IMR-90 (cell line): ENCODE measurements at regions not wholly inside any gene's neighbourhood (a gene's known extent, or its start where the extent isn't known, plus 50 kb on each side); places are given as distances from the start of the nearest gene placed in this dataset.

Experiments used
- ATAC-seq: fragments of 200-7000 bp; cut with Tn5 transposase; 2 replicates; pipeline ENCODE4 v1.9.1; 2020; ENCODE audit warnings: low read depth, mild to moderate bottlenecking, moderate library complexity
- BruUV-seq: library from RNA; stranded (reverse); fragments of 400-500 nt; replicated peaks from 2 replicates; lab custom pipeline; 2021; lab: Mats Ljungman, UMichigan
- CTCF ChIA-PET: fragments of 300-600 bp; formaldehyde crosslinking; extraction: SDS; loops from one replicate; lab custom pipeline; 2021; ENCODE audit warnings: antibody characterized with exemption; lab: Yijun Ruan, JAX
- POLR2A ChIA-PET: fragments of 300-600 bp; sonication (Branson Sonifier 250); formaldehyde crosslinking; loops from one replicate; lab custom pipeline; 2022; ENCODE audit warnings: antibody characterized with exemption; ENCODE audit not compliant: unreplicated experiment; lab: Charles Lee
- DNase-seq: peaks from one replicate; pipeline ENCODE4 v3.0.0; 2013
- H2AFZ ChIP-seq: replicated peaks from 2 replicates; pipeline ENCODE3; 2013; ENCODE audit warnings: low read length, mild to moderate bottlenecking; ENCODE audit not compliant: poor library complexity
- H2AK5ac ChIP-seq: 2 replicates; pipeline ENCODE4 v1.6.1; 2013; ENCODE audit warnings: low read depth, low read length, inconsistent platforms
- H2AK9ac ChIP-seq: replicated peaks from 2 replicates; pipeline ENCODE3; 2013; ENCODE audit warnings: mild to moderate bottlenecking, low read depth, low read length, moderate library complexity; ENCODE audit not compliant: poor library complexity
- H2BK120ac ChIP-seq: 2 replicates; pipeline ENCODE4 v1.6.1; 2013; ENCODE audit warnings: low read depth, low read length, inconsistent platforms
- H2BK15ac ChIP-seq: 3 replicates; pipeline ENCODE4 v1.6.1; 2013; ENCODE audit warnings: low read depth, low read length, inconsistent platforms
- H2BK20ac ChIP-seq: 2 replicates; pipeline ENCODE4 v1.6.1; 2013; ENCODE audit warnings: low read depth, mild to moderate bottlenecking, inconsistent platforms, low read length, moderate library complexity
- H2BK5ac ChIP-seq: 2 replicates; pipeline ENCODE4 v1.6.1; 2013; ENCODE audit warnings: mild to moderate bottlenecking, low read depth, low read length, inconsistent platforms; ENCODE audit not compliant: poor library complexity, severe bottlenecking
- H3K14ac ChIP-seq: replicated peaks from 2 replicates; pipeline ENCODE4 v1.6.1; 2013; ENCODE audit warnings: low read depth, low read length, inconsistent platforms
- H3K18ac ChIP-seq: 2 replicates; pipeline ENCODE4 v1.6.1; 2013; ENCODE audit warnings: low read depth, low read length, control low read depth
- H3K23ac ChIP-seq: 2 replicates; pipeline ENCODE4 v1.6.1; 2013; ENCODE audit warnings: low read depth, low read length, inconsistent platforms
- H3K27ac ChIP-seq: 2 replicates; pipeline ENCODE4 v1.5.1; 2013; ENCODE audit warnings: mild to moderate bottlenecking, control low read depth, low read length; ENCODE audit not compliant: insufficient read depth
- H3K27me3 ChIP-seq: 2 replicates; pipeline ENCODE4 v1.6.1; 2013; ENCODE audit warnings: low read length; ENCODE audit not compliant: control insufficient read depth, insufficient read depth
- H3K36me3 ChIP-seq: 2 replicates; pipeline ENCODE4 v1.6.1; 2013; ENCODE audit warnings: low read length, mixed read lengths; ENCODE audit not compliant: control insufficient read depth, insufficient read depth
- H3K4ac ChIP-seq: 2 replicates; pipeline ENCODE4 v1.6.1; 2013; ENCODE audit warnings: low read depth, low read length, inconsistent platforms
- H3K4me1 ChIP-seq: 2 replicates; pipeline ENCODE4 v1.6.1; 2013; ENCODE audit warnings: low read length, mixed read lengths; ENCODE audit not compliant: control insufficient read depth, insufficient read depth
- H3K4me2 ChIP-seq: 2 replicates; pipeline ENCODE4 v1.6.1; 2013; ENCODE audit warnings: low read depth, mild to moderate bottlenecking, control low read depth, low read length, moderate library complexity
- H3K4me3 ChIP-seq: 2 replicates; pipeline ENCODE4 v1.5.1; 2013; ENCODE audit warnings: low read depth, mild to moderate bottlenecking, control low read depth, low read length, moderate library complexity; ENCODE audit not compliant: insufficient read depth
- H3K56ac ChIP-seq: 2 replicates; pipeline ENCODE4 v1.6.1; 2013; ENCODE audit warnings: low read length, inconsistent platforms; ENCODE audit not compliant: insufficient read depth; ENCODE audit errors: extremely low read depth
- H3K79me1 ChIP-seq, 2 experiments: 2 replicates each; pipeline ENCODE4 v1.6.1; 2013; ENCODE audit warnings: low read length in 2 of 2, inconsistent platforms in 1 of 2, low read depth in 1 of 2
- H3K9ac ChIP-seq: 2 replicates; pipeline ENCODE4 v1.6.1; 2013; ENCODE audit warnings: low read depth, low read length, control low read depth
- H3K9me1 ChIP-seq: 2 replicates; pipeline ENCODE4 v1.6.1; 2013; ENCODE audit warnings: low read length, inconsistent platforms; ENCODE audit not compliant: insufficient read depth
- H3K9me3 ChIP-seq: 2 replicates; pipeline ENCODE4 v1.6.1; 2013; ENCODE audit warnings: low read length; ENCODE audit not compliant: control insufficient read depth, insufficient read depth
- H4K20me1 ChIP-seq: 2 replicates; pipeline ENCODE4 v1.6.1; 2013; ENCODE audit warnings: low read length, inconsistent platforms; ENCODE audit not compliant: insufficient read depth
- H4K5ac ChIP-seq: 2 replicates; pipeline ENCODE4 v1.6.1; 2013; ENCODE audit warnings: mild to moderate bottlenecking, low read depth, low read length, control low read depth
- H4K8ac ChIP-seq, 2 experiments: 2 replicates each; pipeline ENCODE4 v1.6.1; 2013; ENCODE audit warnings: low read depth in 2 of 2, low read length in 2 of 2, control low read depth in 1 of 2, inconsistent platforms in 1 of 2
- H4K91ac ChIP-seq: 2 replicates; pipeline ENCODE4 v1.6.1; 2013; ENCODE audit warnings: low read depth, low read length, inconsistent platforms; ENCODE audit not compliant: insufficient read depth
- CEBPB ChIP-seq: IDR thresholded peaks from 2 replicates; pipeline ENCODE4 v1.6.1; 2012; ENCODE audit warnings: low read depth, low read length, improper control_type of control experiment
- CTCF ChIP-seq: conservative IDR thresholded peaks from 2 replicates; pipeline ENCODE4 v1.5.1; 2012; ENCODE audit warnings: mild to moderate bottlenecking, low read depth, low read length, improper control_type of control experiment
- FOS ChIP-seq: fragments of 150-350 bp; IDR thresholded peaks from 2 replicates; pipeline ENCODE4 v1.6.1; 2016; ENCODE audit warnings: low read depth, low read length
- RAD21 ChIP-seq: IDR thresholded peaks from 2 replicates; pipeline ENCODE4 v1.6.1; 2012; ENCODE audit warnings: low read length, improper control_type of control experiment
- RFX5 ChIP-seq: IDR thresholded peaks from 2 replicates; pipeline ENCODE4 v1.8.0; 2012; ENCODE audit warnings: low read depth, mild to moderate bottlenecking, low read length, moderate library complexity
- WGBS, 2 experiments: methylation state at CpG; one replicate each; pipeline versions ENCODE4 v1.1.5 to v1.1.7; 2013; ENCODE audit warnings: missing lambda C conversion rate in 2 of 2; ENCODE audit not compliant: insufficient read length in 1 of 2; ENCODE audit errors: extremely low coverage in 2 of 2; 5-methylcytosine and 5-hydroxymethylcytosine counted together
- dilution Hi-C: fragments of 300-500 bp; cut with HindIII; formaldehyde crosslinking; loops from one replicate; pipeline ENCODE4 v1.14.3; 2018; ENCODE audit warnings: low sequenced_read_pairs; ENCODE audit not compliant: unreplicated experiment
- in situ Hi-C: fragments of 300-500 bp; cut with MboI; formaldehyde crosslinking; loops from 3 replicates; pipeline ENCODE4 v1.14.3; 2019; ENCODE audit warnings: low sequenced_read_pairs, inconsistent platforms, mixed read lengths
- intact Hi-C: fragments of 100-400 bp; cut with micrococcal nuclease; formaldehyde crosslinking; loops from 2 replicates; pipeline ENCODE4 v1.10.0; 2022

- no peaks in the 10 kb centered on the region for H3K36me3 ChIP-seq
- no peak overlapping the region for H2AK9ac ChIP-seq
- H2AK5ac ChIP-seq: no peak overlapping the region
- H3K27me3 ChIP-seq: no peaks in the 10 kb centered on the region
- dilution Hi-C loops: no loop called here
- BruUV-seq: no TSS peak
- H3K9me1 ChIP-seq: peaks cover 10% of the 10 kb centered on the region
- no peak overlapping the region for H4K8ac ChIP-seq
- no peak for TF ChIP-seq CEBPB
- no peak for TF ChIP-seq RAD21
- no peak for TF ChIP-seq CTCF
- no peak for TF ChIP-seq RFX5
- no peak for TF ChIP-seq FOS
- no peak overlapping the region for H4K91ac ChIP-seq
- ChIA-PET POLR2A (interaction anchor here (0.6 kb wide), 1 partner anchor 385 kb away, joined by 3 read pairs; no protein-coding TSS in a partner anchor), CTCF (interaction anchor here (2.5 kb wide), 1 partner anchor 101 kb away, joined by 8 read pairs; the partner anchor contains the start of gene HSPA2)
- no peak overlapping the region for H2BK20ac ChIP-seq
- WGBS, 2 experiments: no CpG with 5 or more reads among the region's 3 CpGs
- no peak overlapping the region for H3K14ac ChIP-seq
- H3K9me3 ChIP-seq: no peaks in the 10 kb centered on the region
- H2BK15ac ChIP-seq: no peak overlapping the region
- no peak overlapping the region for H4K5ac ChIP-seq
- H3K56ac ChIP-seq: no peak overlapping the region
- DNase-seq (no peak), ATAC-seq (no peak)
- H3K23ac ChIP-seq: no peak overlapping the region
- no peaks in the 10 kb centered on the region for H3K79me1 ChIP-seq
- intact Hi-C loops: no loop called here
- H3K4ac ChIP-seq: no peak overlapping the region
- no peak overlapping the region for H3K27ac ChIP-seq
- H3K4me3 ChIP-seq: no peak overlapping the region
- H2BK5ac ChIP-seq: no peak overlapping the region
- in situ Hi-C loops: loop anchor here (10.0 kb wide), 1 partner anchor 297 kb away; no protein-coding TSS in a partner anchor
- H3K18ac ChIP-seq: no peak overlapping the region
- no peak overlapping the region for H3K4me2 ChIP-seq
- no peak overlapping the region for H2AFZ ChIP-seq
- H2BK120ac ChIP-seq: no peak overlapping the region
- H3K4me1 ChIP-seq: peaks cover 20% of the 10 kb centered on the region
- no peak overlapping the region for H3K9ac ChIP-seq
- H4K20me1 ChIP-seq: no peaks in the 10 kb centered on the region
Measured at GRCh38 chr14:64641760-64642159, 62.5 kb upstream of the PLEKHG3 start.
